Fibroblast of lung (primary cell): ENCODE measurements at regions not wholly inside any gene's neighbourhood (a gene's known extent, or its start where the extent isn't known, plus 50 kb on each side); places are given as distances from the start of the nearest gene placed in this dataset.

Experiments used
- EZH2 ChIP-seq: IDR thresholded peaks from 2 replicates; pipeline ENCODE4 v1.5.1; 2012; ENCODE audit warnings: low read length, control low read depth, mild to moderate bottlenecking; ENCODE audit errors: missing control alignments
- TF ChIP-seq, protein P1 (sequence below), 2 donors: IDR thresholded peaks in 1 of 2; conservative IDR thresholded peaks in 1 of 2; 1 replicate in 1 of 2; 2 replicates in 1 of 2; pipeline ENCODE4 v1.5.1; 2011 to 2012; ENCODE audit warnings: low read length in 2 of 2, control low read depth in 1 of 2, inconsistent platforms in 1 of 2, low read depth in 1 of 2, mild to moderate bottlenecking in 1 of 2

GRCh38 chr4:117574085-117574484, 460.2 kb upstream of the NDST3 start:
- TF ChIP-seq, protein P1, sequence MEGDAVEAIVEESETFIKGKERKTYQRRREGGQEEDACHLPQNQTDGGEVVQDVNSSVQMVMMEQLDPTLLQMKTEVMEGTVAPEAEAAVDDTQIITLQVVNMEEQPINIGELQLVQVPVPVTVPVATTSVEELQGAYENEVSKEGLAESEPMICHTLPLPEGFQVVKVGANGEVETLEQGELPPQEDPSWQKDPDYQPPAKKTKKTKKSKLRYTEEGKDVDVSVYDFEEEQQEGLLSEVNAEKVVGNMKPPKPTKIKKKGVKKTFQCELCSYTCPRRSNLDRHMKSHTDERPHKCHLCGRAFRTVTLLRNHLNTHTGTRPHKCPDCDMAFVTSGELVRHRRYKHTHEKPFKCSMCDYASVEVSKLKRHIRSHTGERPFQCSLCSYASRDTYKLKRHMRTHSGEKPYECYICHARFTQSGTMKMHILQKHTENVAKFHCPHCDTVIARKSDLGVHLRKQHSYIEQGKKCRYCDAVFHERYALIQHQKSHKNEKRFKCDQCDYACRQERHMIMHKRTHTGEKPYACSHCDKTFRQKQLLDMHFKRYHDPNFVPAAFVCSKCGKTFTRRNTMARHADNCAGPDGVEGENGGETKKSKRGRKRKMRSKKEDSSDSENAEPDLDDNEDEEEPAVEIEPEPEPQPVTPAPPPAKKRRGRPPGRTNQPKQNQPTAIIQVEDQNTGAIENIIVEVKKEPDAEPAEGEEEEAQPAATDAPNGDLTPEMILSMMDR (conservative IDR thresholded peaks at IDR 0.05 in 1 of 2, IDR thresholded peaks at IDR 0.05 in 1 of 2; ENCODE audit: low read depth in 1 of 2, low read length in 2 of 2), result no peak
- no peak for TF ChIP-seq EZH2
